HEK293T (cell line): ENCODE measurements at regions not wholly inside any gene's neighbourhood (a gene's known extent, or its start where the extent isn't known, plus 50 kb on each side); places are given as distances from the start of the nearest gene placed in this dataset.

ENCODE experiments used
- CTCF ChIA-PET: fragments of 350-600 bp; formaldehyde crosslinking; extraction: SDS; loops from one replicate; lab custom pipeline; 2021; ENCODE audit warnings: antibody characterized with exemption, inconsistent platforms; lab: Yijun Ruan, JAX
- POLR2A ChIA-PET: fragments of 350-600 bp; formaldehyde crosslinking; extraction: SDS; loops from one replicate; lab custom pipeline; 2020; ENCODE audit warnings: antibody characterized with exemption, inconsistent platforms; lab: Yijun Ruan, JAX
- DNase-seq: peaks from one replicate; pipeline ENCODE4 v3.0.0; 2012; ENCODE audit warnings: mixed read lengths; ENCODE audit errors: extremely low spot score
- ARNT ChIP-seq: fragments of 450-650 bp; IDR thresholded peaks from 2 replicates; pipeline ENCODE4 v1.6.1; 2017; ENCODE audit warnings: mild to moderate bottlenecking
- BHLHE40 ChIP-seq: fragments of 450-650 bp; IDR thresholded peaks from 2 replicates; pipeline ENCODE4 v1.6.1; 2016; ENCODE audit warnings: mild to moderate bottlenecking, moderate library complexity, borderline replicate concordance
- CTBP1 ChIP-seq: fragments of 450-650 bp; IDR thresholded peaks from 2 replicates; pipeline ENCODE4 v1.6.1; 2016; ENCODE audit warnings: borderline replicate concordance
- ELF4 ChIP-seq: fragments of 450-650 bp; IDR thresholded peaks from 2 replicates; pipeline ENCODE4 v1.6.1; 2017; ENCODE audit warnings: antibody characterized with exemption
- FOXA1 ChIP-seq: fragments of 450-650 bp; IDR thresholded peaks from 2 replicates; pipeline ENCODE4 v1.6.1; 2016; ENCODE audit warnings: mild to moderate bottlenecking
- FOXK2 ChIP-seq: fragments of 450-650 bp; IDR thresholded peaks from 2 replicates; pipeline ENCODE4 v1.6.1; 2016; ENCODE audit warnings: mild to moderate bottlenecking
- FOXM1 ChIP-seq: fragments of 450-650 bp; IDR thresholded peaks from 2 replicates; pipeline ENCODE4 v1.6.1; 2017; ENCODE audit warnings: mild to moderate bottlenecking, borderline replicate concordance
- HDGF ChIP-seq: fragments of 450-650 bp; IDR thresholded peaks from 2 replicates; pipeline ENCODE4 v1.6.1; 2017; ENCODE audit warnings: antibody characterized with exemption, borderline replicate concordance
- L3MBTL2 ChIP-seq: fragments of 450-650 bp; conservative IDR thresholded peaks from 2 replicates; pipeline ENCODE4 v1.6.1; 2016; ENCODE audit warnings: mild to moderate bottlenecking
- LEF1 ChIP-seq: fragments of 450-650 bp; IDR thresholded peaks from 2 replicates; pipeline ENCODE4 v1.6.1; 2017; ENCODE audit warnings: mild to moderate bottlenecking, borderline replicate concordance
- NFRKB ChIP-seq: fragments of 450-650 bp; IDR thresholded peaks from 2 replicates; pipeline ENCODE4 v1.6.1; 2016; ENCODE audit warnings: mild to moderate bottlenecking, moderate library complexity
- PKNOX1 ChIP-seq: fragments of 450-650 bp; IDR thresholded peaks from 2 replicates; pipeline ENCODE4 v1.6.1; 2016
- SP1 ChIP-seq: fragments of 450-650 bp; IDR thresholded peaks from 2 replicates; pipeline ENCODE4 v1.6.1; 2017
- SUZ12 ChIP-seq: fragments of 450-650 bp; IDR thresholded peaks from 2 replicates; pipeline ENCODE4 v1.6.1; 2016; ENCODE audit warnings: mild to moderate bottlenecking
- TARDBP ChIP-seq: fragments of 450-650 bp; IDR thresholded peaks from 2 replicates; pipeline ENCODE4 v1.6.1; 2016
- ZNF384 ChIP-seq: fragments of 450-650 bp; IDR thresholded peaks from 2 replicates; pipeline ENCODE4 v1.6.1; 2016

- ChIA-PET CTCF (no interaction called here), POLR2A (no interaction called here)
- no peak for TF ChIP-seq SP1
- TF ChIP-seq BHLHE40: no peak
- TF ChIP-seq PKNOX1: no peak
- TF ChIP-seq ARNT: no peak
- TF ChIP-seq CTBP1: no peak
- TF ChIP-seq HDGF: no peak
- TF ChIP-seq SUZ12: no peak
- TF ChIP-seq TARDBP: no peak
- no peak for TF ChIP-seq L3MBTL2
- TF ChIP-seq FOXA1: no peak
- TF ChIP-seq ZNF384: no peak
- TF ChIP-seq FOXK2: no peak
- TF ChIP-seq FOXM1: no peak
- TF ChIP-seq ELF4: no peak
- TF ChIP-seq LEF1: no peak
- DNase-seq: no peak
Observed at GRCh38 chr2:34408100-34408499, 809.0 kb upstream of the FAM98A start.

- TF ChIP-seq ELF4: peak; percentile 71
- no peak for TF ChIP-seq LEF1
- no peak for TF ChIP-seq L3MBTL2
- TF ChIP-seq FOXA1: no peak
- TF ChIP-seq TARDBP: no peak
- no peak for TF ChIP-seq BHLHE40
- no peak for TF ChIP-seq ZNF384
- no peak for TF ChIP-seq NFRKB
- no peak for DNase-seq
- ChIA-PET POLR2A (no interaction called here), CTCF (no interaction called here)
Observed at GRCh38 chr2:34403512-34403911, 804.4 kb upstream of the FAM98A start.

- TF ChIP-seq LEF1 (no peak), ARNT (no peak), ELF4 (no peak), FOXM1 (no peak), TARDBP (no peak), CTBP1 (no peak), HDGF (no peak), SP1 (no peak)
- ChIA-PET POLR2A (no interaction called here), CTCF (no interaction called here)
- no peak for DNase-seq
Observed at GRCh38 chr2:34402376-34402775, 803.3 kb upstream of the FAM98A start.

- POLR2A ChIA-PET: no interaction called here
- CTCF ChIA-PET: no interaction called here
- DNase-seq: no peak
- TF ChIP-seq FOXK2: no peak
- TF ChIP-seq HDGF: no peak
- no peak for TF ChIP-seq PKNOX1
- no peak for TF ChIP-seq ELF4
- no peak for TF ChIP-seq FOXA1
- no peak for TF ChIP-seq L3MBTL2
- TF ChIP-seq ARNT: no peak
- no peak for TF ChIP-seq ZNF384
- TF ChIP-seq FOXM1: no peak
- TF ChIP-seq NFRKB: no peak
- TF ChIP-seq BHLHE40: no peak
- no peak for TF ChIP-seq SUZ12
- TF ChIP-seq LEF1: no peak
- no peak for TF ChIP-seq CTBP1
- no peak for TF ChIP-seq SP1
- TF ChIP-seq TARDBP: no peak
Observed at GRCh38 chr2:34401186-34401585, 802.1 kb upstream of the FAM98A start.

GRCh38 chr2:34388446-34388845 is 789.3 kb upstream of the FAM98A start:
- ChIA-PET POLR2A (no interaction called here), CTCF (no interaction called here)
- no peak for DNase-seq
- TF ChIP-seq LEF1: no peak
- no peak for TF ChIP-seq ZNF384
- no peak for TF ChIP-seq FOXA1
- no peak for TF ChIP-seq CTBP1
- no peak for TF ChIP-seq BHLHE40
- no peak for TF ChIP-seq L3MBTL2
- no peak for TF ChIP-seq FOXK2
- TF ChIP-seq NFRKB: no peak
- TF ChIP-seq SP1: no peak
- TF ChIP-seq ELF4: no peak
- TF ChIP-seq PKNOX1: no peak
- no peak for TF ChIP-seq FOXM1
- no peak for TF ChIP-seq TARDBP
- TF ChIP-seq SUZ12: no peak

GRCh38 chr2:34387536-34387935 is 788.4 kb upstream of the FAM98A start:
- no peak for DNase-seq
- no peak for TF ChIP-seq ZNF384
- TF ChIP-seq NFRKB: no peak
- TF ChIP-seq BHLHE40: no peak
- TF ChIP-seq SP1: no peak
- no peak for TF ChIP-seq FOXA1
- TF ChIP-seq ELF4: no peak
- no peak for TF ChIP-seq ARNT
- ChIA-PET CTCF (no interaction called here), POLR2A (no interaction called here)

GRCh38 chr2:34379586-34379985 is 780.5 kb upstream of the FAM98A start:
- CTCF ChIA-PET: no interaction called here
- TF ChIP-seq CTBP1 (no peak), L3MBTL2 (no peak), SUZ12 (no peak), ARNT (no peak), FOXK2 (no peak), FOXM1 (no peak), ELF4 (no peak), NFRKB (no peak), PKNOX1 (no peak), SP1 (no peak), TARDBP (no peak)
- POLR2A ChIA-PET: no interaction called here
- no peak for DNase-seq
